NCI-H2227 (cell line): ENCODE measurements at regions not wholly inside any gene's neighbourhood (a gene's known extent, or its start where the extent isn't known, plus 50 kb on each side); places are given as distances from the start of the nearest gene placed in this dataset.

ENCODE experiments used
- DNase-seq: peaks from one replicate; lab custom pipeline; 2025; ENCODE audit not compliant: unreplicated experiment; lab: John Stamatoyannopoulos, UW

DNA sequence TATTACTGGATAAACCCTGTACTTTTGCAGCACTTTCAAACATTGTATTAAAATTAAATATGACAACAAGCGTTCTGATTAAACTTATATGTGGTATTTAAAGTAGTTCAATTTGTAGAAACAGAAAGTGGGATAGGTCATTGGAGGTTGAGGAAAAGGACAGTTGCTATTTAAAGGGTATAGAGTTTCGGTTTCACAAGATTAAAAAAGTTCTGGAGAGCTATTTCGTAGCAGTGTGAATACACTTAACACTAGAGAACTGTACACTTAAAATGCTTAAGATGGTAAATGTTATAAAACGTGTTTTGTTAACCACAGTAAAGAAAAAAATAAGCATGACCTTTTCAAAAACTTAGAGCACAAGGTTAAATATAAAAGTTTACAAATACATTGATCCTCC lies 382.1 kb downstream of the BRINP1 start:
- DNase-seq: no peak

DNA sequence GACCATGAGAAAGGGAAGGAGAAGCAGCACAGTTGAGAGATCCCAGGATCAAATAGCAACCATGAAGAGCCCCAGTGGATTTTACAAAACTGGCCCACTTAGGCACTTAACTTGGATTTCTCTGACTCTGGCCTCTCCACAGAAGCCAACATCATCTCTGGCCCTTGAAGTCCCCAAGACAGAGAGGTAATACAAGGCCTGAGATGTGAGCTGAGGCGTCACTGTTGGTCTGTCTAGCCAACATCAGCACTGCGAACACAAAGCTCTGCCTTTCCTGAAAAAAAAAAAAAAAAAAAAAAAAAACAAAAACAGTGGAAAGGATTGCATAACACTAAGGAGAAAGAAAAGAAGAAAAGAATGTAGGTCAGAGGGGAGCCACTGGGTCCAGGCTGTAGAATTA lies 378.3 kb downstream of the BRINP1 start:
- DNase-seq: no peak

DNA sequence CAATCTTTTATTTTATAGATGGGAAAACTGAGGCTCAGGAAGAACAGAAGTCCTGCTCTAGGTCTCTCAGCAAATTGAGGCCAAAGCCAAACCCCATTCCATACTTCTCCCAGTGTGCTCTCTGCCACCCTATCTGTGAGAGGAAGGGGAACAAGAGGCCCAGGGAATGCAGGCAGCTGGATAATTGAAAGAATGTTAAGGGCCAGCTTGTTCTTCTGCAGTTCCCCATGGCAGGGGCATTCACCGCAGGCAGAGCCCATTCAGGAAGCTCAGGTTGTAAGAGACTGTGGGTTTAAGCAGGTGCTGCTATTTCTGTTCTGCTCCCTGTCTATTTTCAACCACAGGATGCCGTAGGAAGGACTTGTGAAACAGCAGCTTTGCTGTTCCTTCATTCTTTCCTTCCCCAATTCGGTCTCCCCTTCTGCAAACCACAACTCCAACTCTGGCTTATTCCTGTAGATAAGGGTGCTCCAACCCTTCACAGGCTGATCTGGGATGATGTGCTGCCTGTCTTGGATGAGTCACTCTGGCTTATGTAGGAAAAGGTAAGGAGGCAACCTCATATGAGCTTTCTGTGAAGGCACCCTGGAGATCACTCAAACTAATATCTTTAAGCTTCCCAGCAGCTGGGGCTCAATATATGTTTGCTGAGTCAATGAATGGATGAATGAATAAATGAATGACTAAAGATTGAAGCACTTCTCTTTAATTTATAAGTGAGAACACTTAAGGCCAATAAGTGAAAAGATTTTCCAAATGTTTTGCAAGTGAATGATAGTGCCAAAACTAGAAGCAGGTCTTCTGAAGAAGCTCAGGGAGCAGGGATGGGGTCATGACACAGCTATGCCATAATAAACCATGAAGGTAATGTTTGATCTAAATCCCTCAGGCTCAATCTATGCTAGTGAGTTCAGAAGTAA lies 377.6 kb downstream of the BRINP1 start:
- no peak for DNase-seq

DNA sequence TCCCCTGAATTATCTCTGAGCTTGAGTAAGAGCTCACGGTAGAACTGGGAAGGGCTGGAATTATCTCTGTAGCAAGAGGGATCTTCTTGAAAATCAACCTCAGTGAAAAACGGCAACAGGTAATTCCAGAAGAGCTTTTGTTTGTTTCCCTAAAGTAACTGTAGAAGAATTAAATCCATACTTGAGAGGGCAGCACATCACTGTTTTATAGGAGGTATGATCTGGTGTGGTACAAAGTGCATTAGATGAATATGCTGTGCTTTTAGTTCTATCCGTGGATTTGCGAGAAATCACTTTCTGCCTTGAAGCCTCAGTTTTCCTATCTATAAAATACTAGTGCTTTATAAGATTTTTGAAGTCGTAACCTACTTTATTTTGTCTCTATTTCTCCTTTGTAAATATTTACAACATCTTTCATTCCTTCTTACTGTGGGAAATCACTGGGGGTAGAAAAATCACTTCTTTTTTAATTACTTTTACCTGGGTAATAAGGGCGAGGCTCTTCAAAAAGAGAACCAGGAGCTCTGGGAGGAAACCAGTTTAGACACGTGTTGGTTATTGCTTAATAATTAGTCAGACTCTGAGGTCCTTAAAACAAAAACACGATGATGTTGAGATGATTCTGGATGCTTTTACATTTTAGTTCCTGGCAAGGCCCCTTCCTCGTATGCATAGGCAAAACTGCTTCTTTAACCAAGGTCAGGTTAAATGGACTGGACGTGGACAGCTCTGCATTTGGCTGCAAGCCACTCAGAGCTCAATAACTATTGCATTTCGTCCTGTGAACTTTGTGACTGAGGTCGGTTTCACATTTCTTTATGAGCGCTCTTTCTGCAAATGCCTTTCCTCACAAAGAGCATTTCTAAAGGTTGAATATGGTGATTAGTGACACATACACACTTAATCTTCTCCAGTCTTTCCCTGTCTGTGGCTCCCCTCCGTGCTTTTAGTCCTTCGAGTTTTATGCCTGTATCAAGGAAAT lies 376.1 kb downstream of the BRINP1 start:
- no peak for DNase-seq

DNA sequence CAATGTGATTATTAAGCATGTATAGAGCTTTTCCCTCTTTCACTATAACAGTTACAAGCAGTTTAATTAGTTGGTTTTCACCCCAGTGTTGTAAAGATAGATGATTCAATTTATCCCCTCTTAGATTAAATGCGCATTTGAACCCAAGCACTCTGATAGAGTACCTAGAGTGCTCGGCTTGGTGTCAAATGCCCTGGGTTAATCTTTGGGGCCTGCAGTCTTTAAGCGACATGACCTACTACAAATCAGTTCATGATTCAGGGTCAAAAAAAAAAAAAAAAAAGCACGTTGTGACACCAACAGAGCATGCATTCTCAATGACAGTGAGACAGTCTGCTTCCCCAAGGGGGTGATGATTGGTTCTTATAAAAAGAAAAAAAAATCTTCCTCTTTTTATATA lies 375.3 kb downstream of the BRINP1 start:
- DNase-seq: no peak

DNA sequence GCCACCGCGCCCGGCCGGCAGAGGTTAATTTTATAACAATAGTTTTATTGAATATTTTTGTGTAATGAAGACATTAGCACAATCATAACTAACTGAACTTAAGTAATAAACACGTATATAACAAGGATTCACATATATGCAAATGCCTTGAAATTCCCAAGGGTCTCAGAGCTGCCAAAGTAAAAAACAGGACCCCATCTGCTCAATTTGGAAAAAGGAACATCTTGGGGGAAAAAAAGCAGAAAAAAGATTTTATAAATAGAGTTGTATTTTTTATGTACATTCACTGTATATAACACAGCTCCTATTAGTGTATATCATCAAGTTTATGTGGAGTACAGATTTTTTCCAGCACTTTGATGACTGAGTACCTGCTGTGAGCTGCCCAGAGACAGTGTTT lies 366.7 kb downstream of the BRINP1 start:
- DNase-seq: no peak

DNA sequence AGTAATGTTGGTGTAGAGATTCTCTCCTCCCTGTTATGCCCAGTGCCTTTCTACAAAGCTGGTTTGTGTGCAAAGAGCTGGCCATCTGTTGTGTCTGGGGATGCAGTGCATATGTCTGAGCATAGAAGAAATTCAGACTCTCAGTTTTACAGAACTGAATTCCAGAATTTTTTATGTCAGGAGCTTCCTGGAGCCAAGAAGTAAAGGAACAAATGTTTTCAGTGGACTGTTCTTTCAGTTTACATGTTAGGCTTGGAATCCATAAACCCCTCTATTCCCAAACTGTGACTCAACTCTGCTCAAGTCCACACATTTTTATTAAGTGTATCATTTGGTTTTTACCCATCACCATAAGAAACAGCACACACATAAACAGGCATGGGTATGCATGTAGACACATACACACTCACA lies 366.0 kb downstream of the BRINP1 start:
- DNase-seq: no peak

DNA sequence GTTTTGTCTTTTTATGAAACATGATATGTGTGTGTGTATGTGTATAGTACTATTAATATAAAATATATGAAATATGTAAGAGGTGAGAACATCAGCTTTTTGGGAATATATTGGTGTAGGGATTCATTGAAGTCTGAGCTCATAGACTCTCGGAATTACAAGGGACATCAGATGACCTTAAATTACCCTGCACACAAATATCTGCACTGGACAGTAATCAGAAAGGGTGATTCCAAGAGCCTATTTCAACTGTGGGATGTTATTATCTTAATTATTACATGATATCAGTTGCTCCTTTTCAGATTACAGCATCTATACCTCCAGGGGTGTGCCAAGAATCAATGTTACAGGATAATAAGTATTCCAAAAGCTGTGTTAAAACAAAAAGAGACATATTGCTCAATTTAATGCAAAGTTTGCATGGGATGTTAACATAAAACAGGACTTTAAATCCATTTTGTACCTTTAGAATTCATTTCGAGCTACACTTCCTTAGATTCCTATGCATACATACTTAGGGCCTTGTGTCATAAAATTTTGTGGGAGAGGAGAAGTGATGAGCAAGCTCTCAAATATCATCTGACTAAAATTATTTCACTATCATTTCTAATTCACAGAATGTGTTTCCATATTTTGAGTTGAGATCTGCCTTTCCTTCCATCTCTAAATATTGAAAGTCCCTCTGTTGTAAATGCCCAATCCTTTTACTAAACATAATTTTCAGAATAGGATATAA lies 365.2 kb downstream of the BRINP1 start:
- no peak for DNase-seq

DNA sequence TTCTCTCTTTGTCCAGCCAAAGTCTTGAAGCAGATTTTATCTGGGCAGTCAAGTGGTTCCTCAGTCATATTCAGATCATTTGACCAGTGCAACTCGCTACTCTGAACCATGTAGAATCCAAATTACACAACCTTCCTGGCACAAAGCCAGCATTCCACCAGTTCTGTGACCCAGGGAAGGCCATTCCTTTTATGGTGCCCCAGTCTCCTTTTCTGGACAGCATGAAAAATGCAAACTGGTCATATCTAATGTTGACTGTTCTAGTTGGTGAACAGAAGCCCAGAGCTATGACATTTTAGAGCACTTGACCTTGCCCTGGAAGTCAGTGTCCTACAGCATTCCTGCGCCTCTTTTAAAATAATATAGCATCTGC lies 364.6 kb downstream of the BRINP1 start:
- peak; percentile 5 for DNase-seq

DNA sequence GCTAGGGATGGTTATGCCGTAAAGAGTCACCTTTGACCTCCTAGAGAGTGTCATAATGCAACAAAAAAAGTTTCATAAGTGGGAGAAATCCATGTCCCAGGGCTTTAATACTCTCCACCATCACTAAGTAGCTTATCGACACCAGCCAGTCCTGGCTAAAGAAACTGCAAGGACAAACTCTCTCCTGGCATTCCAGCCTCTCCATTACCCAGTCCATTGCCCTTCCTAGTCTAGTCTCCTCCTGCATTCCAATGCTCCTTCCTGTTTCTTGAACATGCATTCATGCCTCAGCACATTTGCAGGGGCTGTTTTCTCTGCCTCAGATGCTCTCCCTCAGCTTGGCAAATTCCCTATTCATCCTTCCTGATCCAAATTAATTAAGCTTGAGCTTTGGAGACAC lies 364.1 kb downstream of the BRINP1 start:
- no peak for DNase-seq

DNA sequence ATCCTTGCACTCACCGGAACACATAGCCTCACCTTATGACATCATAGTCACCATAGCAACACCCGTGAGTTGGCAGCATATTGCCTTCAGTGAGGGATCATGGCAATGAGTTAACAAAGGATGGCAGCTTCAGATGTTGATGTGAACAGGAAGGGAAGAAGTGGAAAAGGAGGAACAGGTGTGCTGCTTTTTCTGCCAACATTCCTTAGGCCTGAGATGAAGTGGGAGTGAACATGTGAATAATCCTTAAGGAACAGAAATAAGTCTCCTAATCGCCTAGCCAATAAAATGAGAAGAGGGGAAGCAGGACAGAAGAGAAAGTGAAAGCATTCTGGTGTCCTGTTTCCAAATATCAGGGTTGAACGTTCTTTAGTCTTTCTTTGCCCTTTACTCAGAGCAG lies 360.0 kb downstream of the BRINP1 start:
- DNase-seq: no peak

DNA sequence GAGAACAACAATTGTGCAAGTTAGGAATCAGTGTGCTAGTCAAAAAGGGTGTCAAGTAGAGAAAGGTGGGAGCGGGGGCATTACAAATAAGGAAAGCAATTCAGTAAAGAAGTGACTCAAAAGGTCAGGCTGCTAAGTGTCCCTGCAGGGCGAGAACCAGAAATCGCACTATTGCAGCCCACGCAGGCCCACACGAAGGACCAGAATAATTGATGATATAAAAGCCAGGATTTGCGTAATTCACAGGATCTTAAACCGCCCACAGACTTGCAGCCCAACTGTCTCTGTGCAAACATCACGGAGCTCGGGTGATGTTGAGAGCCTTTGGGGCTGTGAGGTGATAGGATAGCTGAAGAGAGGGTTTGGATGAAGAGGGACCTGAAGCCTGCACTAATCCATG lies 349.0 kb downstream of the BRINP1 start:
- no peak for DNase-seq

DNA sequence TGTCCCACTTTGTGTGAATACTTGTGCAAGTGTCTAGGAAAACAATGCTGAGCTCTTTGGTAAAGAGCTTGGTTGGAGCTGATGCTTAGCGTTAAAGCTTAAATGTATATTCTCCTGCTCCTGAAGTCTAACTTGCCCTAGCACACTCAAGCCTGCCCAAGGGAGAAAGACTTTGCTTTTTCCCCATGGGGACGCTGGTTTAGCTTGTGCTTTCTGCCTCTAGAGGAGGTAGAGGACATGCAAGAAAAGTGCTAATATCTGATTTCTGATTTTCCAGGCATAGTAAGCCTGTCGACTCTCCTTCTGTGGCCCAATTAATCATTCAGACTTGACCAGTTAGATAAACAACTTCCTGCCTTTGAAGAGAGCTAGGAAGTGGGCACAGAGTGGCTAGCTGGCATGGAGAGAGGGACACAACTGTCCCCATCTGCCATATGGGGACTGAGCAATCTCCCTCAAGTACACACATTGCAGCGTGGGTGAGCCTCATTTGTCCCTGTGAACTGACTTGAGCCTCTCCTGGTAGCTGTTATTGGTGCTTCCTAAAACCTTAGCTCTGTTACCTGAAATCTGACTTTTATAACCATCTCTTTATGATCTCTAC lies 348.4 kb downstream of the BRINP1 start:
- DNase-seq: no peak

DNA sequence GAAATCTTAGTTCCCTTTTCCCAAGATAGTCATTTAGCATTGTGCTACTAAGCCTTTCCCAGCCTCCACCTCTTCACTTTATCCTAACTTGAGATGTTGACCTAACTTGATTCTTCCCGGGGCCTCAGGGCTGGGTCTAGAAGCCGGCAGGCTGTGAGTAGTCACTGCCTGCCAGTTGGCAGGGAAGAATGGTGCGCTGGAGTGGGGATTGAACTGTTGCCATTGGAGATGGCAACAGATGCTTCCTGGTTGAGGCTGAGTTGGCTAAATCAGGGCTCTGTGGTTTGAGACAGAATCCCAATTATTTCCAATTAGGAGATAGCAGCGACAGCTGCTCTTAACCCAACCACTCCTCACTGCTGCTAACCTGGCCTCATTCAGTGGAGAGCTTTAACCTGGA lies 343.1 kb downstream of the BRINP1 start:
- peak; percentile 5 for DNase-seq

DNA sequence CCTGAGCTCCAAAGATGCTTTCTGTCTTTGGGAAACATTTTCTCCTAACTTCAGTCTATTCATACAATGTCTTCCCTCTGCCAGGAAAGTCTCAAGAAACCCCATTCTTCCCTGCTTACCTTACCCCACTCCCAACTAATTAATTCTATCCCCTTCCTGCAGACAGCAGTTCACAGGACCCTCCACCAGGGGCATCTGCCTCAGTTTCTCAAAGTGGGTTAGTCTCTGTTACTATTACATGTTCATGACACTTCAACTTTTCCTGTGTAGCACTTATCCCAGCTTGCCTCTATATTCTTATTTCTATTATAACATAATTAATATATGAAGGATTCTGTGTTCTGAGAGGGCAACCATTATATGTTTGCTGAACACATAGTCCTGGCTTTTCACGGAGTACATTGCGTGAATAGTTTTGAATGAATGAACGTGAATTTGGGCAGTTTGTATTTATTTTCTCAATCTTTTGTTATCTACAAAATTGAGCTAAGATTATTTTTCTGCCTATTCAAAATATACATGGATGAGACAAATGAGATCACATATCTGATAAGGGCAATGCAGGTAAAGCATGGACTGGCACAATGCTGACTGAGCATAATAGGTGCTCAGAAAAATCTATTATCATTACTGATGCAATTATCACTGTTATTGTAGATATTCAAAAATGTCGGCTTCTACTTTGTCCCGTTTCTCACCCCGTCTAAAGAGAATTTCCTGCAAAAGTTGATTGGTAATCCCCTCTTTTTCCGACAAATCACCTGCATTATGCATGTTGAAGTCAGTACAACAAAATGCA lies 341.1 kb downstream of the BRINP1 start:
- DNase-seq: no peak

DNA sequence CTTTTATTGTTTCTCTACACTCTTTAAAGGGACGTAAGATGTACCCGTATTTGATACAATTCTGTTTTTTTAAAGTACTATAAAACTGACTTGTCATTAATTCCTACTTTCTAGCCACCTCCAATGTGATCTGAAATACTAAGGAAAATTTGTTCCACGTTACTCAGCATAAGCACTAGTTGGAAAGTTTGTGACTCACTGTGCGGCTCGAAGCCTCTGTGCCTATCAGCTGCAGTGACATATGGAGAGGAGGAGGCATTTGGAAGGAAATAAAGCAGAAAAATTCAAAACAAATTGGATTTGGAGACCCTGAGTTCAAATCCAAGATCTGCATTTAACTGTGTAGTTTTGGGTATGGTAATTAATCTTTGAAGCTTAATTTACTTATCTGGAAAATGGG lies 339.3 kb downstream of the BRINP1 start:
- DNase-seq: no peak

DNA sequence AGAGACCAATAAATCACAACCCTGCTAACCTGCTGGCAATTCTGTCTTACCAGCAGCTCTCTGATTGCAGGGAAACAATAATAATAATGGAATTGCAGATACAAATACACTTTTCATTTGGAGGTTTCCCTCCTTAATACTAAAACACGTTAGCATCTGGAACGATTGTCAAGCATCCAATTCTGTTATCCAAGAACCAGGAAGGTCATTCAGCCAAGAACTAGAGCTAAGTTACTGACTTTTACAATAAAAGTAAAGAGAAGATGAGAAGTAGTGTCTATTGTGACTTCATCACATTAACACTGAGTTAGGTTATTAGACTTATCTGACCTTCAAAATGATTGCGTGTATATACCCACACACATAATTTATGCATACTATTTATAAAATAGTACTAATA lies 335.6 kb downstream of the BRINP1 start:
- DNase-seq: no peak

DNA sequence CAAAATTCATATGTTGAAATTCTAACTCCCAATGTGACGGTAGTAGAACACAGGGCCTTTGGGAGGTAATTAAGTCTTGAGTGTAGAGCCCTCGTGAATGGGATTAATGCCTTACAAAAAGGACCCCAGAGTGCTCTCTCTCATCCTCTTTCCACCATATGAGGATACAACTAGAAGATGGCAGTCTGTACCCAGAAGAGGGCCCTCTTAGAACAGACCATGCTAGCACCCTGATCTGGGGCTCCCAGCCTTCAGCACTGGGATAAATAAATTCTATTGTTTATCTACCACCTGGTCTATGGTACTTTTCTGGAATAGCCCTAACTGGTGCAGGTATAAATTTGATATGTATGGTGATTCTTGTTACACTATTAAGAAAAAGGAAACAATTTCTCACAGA lies 332.3 kb downstream of the BRINP1 start:
- no peak for DNase-seq

DNA sequence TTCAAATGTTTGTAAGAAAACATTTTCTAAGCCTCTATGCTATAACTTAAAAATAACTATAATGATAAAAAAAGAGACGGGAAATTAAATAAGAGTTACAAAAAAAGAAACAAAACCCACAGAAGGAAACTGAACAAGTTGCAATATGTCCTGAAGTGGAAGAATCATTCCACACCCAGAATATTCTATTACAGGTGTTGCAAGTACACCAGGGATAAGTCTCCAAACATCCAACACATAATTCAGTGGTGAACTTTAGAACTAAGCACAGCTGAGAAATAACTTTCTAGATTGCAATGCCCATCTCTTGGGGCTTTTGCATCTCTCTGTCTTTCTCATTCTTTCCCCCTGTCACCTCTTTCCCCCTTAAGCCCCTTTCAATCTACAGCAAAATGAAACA lies 325.2 kb downstream of the BRINP1 start:
- no peak for DNase-seq

DNA sequence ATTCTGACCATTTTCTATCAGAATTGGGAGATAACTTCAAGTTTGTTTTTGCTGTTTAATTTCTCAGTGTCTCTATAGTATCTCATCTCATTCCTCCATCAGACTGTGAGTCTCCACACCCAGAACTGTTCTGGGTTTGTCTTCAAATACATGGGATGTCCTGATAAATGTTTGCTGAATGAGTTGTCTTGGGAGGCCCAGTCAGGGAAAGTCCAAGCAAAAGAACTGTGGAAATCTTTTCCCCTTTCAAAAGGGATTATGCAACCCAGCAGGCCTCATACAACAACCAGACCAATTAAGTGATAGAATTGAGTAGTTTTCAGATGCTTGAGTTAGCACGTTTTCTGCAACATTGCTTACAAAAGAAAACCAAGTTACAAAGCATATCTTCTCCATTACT lies 324.4 kb downstream of the BRINP1 start:
- DNase-seq: no peak
